Testis (tissue), 2 donors: ENCODE measurements at regions not wholly inside any gene's neighbourhood (a gene's known extent, or its start where the extent isn't known, plus 50 kb on each side); places are given as distances from the start of the nearest gene placed in this dataset.

Source experiments
- POLR2A ChIP-seq: fragments of 450-650 bp; IDR thresholded peaks from one replicate; pipeline ENCODE4 v1.6.1; 2017; ENCODE audit warnings: antibody characterized with exemption, mild to moderate bottlenecking, moderate library complexity
- TF ChIP-seq, protein P1 (sequence below), 3 experiments: fragments of 450-650 bp in 2 of 3; fragments of 200-600 bp in 1 of 3; sonication (generic) in 1 of 3; IDR thresholded peaks; one replicate each; pipeline ENCODE4 v1.5.1; 2016 to 2019; ENCODE audit warnings: antibody characterized with exemption in 3 of 3, mild to moderate bottlenecking in 2 of 3, moderate library complexity in 1 of 3

DNA sequence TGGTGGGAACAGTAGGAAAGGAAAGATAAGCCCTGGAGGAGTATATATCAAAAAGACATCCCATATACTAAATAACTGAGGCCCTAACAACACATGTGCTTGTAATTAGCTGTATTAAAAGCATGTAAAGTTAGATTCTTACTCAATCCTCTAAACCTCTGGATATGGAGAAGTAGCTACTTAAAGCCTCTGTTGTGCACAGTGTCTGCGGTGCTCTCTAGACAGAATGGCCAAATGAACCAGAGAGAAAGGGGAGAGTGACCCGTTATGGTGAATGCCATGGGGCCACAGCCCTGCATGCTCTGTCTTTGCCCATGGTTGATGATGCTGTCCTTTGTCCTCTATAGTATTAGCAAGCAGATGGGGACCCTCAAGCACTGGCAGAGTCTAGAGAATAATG is 104.4 kb upstream of the SLC8A1 start:
- TF ChIP-seq, protein P1, sequence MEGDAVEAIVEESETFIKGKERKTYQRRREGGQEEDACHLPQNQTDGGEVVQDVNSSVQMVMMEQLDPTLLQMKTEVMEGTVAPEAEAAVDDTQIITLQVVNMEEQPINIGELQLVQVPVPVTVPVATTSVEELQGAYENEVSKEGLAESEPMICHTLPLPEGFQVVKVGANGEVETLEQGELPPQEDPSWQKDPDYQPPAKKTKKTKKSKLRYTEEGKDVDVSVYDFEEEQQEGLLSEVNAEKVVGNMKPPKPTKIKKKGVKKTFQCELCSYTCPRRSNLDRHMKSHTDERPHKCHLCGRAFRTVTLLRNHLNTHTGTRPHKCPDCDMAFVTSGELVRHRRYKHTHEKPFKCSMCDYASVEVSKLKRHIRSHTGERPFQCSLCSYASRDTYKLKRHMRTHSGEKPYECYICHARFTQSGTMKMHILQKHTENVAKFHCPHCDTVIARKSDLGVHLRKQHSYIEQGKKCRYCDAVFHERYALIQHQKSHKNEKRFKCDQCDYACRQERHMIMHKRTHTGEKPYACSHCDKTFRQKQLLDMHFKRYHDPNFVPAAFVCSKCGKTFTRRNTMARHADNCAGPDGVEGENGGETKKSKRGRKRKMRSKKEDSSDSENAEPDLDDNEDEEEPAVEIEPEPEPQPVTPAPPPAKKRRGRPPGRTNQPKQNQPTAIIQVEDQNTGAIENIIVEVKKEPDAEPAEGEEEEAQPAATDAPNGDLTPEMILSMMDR (IDR thresholded peaks at IDR 0.05): no peak
- no peak for TF ChIP-seq POLR2A
